ENCODE measurements at regions not wholly inside any gene's neighbourhood (a gene's known extent, or its start where the extent isn't known, plus 50 kb on each side); places are given as distances from the start of the nearest gene placed in this dataset.

- no peak for DNase-seq
Measured at GRCh38 chr14:50040895-50041465, 75.4 kb downstream of the VCPKMT start.

- no peak for DNase-seq
Measured at GRCh38 chr14:50041980-50042379, 74.4 kb downstream of the VCPKMT start.

GRCh38 chr14:50044042-50044651 is 72.2 kb downstream of the VCPKMT start:
- DNase-seq: no peak

GRCh38 chr14:50045039-50045711 is 71.2 kb downstream of the VCPKMT start:
- DNase-seq: no peak

GRCh38 chr14:50045837-50046236 is 70.5 kb downstream of the VCPKMT start:
- no peak for DNase-seq

DNA sequence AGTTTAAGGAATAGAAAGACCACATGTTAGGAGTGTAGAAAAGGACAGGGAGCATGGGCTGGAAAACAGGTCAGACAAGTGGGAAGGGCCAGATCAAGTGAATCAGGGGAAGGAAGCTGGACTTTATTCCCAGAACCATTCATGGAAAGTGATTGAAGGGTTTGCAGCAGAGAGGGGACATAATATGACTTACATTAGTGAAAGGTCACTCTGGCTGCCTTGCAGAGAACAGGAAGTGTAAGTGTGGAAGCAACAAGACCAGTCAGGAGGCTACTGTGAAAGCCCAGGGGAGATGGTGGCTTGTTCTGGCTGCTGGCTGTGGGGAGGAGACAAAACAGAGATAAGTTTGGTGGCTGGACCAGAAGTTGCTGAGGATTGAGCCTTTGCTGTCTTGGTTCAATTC is 69.1 kb downstream of the VCPKMT start:
- no peak for DNase-seq

DNA sequence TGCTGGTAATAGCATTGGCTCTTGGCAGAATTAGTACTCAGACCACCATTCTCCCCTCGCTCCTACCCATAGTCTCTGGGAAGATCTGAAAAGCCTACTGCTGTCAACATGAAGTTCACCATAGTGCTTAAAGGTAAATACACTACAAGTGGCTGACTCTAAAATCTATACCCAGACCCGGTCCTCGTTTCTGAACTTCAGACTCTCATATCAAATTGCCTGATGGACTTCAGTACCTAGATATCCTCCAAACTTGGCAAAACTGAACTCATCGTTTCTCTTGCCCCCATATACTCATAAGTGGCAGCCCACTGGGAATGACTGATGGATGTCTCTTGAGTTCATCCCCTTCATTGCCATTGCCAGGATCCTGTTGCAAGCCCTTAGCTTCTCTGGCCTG is 67.3 kb downstream of the VCPKMT start:
- no peak for DNase-seq

GRCh38 chr14:50049703-50050570 is 66.4 kb downstream of the VCPKMT start:
- DNase-seq: no peak

GRCh38 chr14:50051106-50051505 is 65.3 kb downstream of the VCPKMT start:
- no peak for DNase-seq

DNA sequence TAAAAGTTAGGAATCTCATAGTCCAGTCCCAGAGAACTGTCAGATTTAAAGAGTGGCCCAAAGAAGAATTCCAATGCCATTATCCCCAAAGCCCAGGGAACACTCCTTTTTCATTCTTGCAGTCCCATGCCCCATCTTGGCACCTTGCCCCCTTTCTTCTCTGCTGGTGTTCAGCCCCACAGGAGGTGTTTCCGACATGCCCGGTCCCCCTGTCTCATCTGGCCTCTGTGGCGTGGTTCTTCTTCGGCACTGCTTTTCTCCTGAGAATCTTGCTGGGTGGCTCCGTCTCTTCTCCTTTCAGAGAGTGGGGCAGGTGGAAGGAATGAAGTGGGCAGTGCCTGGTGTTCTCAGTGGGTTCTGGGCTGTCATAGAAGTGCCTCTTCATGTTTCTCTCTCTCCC is 64.7 kb downstream of the VCPKMT start:
- no peak for DNase-seq

GRCh38 chr14:50052517-50052916 is 63.9 kb downstream of the VCPKMT start:
- no peak for DNase-seq

GRCh38 chr14:50053935-50054334 is 62.4 kb downstream of the VCPKMT start:
- DNase-seq: no peak

DNA sequence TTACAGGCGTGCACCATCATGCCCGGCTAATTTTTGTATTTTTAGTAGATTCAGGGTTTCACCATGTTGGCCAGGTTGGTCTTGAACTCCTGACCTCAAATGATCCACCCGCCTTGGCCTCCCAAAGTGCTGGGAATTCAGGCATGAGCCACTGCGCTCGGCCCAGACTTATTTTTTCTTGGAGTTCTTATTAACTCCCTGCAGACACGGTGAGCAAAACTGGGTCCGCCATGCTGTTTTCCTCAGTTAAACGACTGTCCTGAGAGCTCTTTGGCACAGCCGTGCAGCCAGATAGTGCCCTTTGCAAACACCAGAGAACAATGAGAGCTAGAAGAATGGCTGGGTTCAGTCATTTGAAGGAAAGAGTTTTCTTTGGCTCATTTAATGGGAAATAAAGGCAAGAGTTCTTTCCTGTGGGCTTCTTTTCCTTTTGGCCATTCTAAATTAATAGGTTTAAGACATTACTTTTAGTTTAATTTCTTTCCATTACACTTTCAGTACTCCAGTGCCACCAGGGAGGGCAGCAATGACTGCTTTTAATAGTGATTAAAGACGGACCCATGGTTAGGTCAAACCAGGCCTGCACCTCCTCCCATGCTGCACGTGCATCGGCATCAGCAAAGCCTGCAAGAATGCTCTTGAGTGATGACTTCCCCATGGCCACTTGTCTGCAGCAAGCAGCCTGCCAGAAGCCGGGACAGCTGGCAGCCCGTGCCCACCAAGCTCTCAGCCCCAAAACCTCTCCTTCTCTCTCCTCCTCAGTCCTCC is 60.7 kb downstream of the VCPKMT start:
- DNase-seq: no peak

GRCh38 chr14:50056435-50056834 is 59.9 kb downstream of the VCPKMT start:
- no peak for DNase-seq

- no peak for DNase-seq
Measured at GRCh38 chr14:50057331-50057730, 59.0 kb downstream of the VCPKMT start.

DNA sequence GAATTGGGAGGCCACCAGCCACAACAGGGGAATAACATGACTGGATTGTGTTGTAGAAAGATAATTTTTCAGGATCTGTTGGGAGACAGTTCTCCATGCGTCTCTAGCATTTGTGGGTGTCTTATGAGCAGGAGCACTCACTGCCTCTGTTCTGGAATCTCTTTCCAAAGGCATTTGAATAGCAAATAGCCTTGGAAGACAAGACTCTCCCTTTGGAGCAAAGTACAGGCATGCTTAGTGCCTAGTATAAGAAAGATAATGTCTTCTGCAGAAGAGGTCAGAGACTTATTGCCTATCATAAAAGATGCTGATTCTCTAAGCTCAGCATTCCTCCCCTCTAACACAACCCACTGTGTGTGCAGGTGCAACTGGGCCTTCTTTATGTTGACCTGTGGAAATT is 58.3 kb downstream of the VCPKMT start:
- DNase-seq: no peak

All from NCI-H1417 treated with DMSO at 0.1 percent for 48 hours (cell line).